Neutrophil (primary cell): ENCODE measurements at regions not wholly inside any gene's neighbourhood (a gene's known extent, or its start where the extent isn't known, plus 50 kb on each side); places are given as distances from the start of the nearest gene placed in this dataset.

Experiments used
- H3K27ac ChIP-seq: fragments of 200-600 bp; sonication (generic); 2 replicates; pipeline ENCODE4 v1.5.1; 2016; ENCODE audit warnings: mild to moderate bottlenecking, moderate library complexity
- H3K27me3 ChIP-seq: fragments of 200-600 bp; sonication (generic); 2 replicates; pipeline ENCODE4 v1.6.0; 2016; ENCODE audit warnings: mild to moderate bottlenecking
- H3K36me3 ChIP-seq: fragments of 200-600 bp; sonication (generic); 2 replicates; pipeline ENCODE4 v1.5.1; 2017
- H3K4me1 ChIP-seq, 2 experiments: fragments of 200-600 bp in 1 of 2; sonication (generic) in 1 of 2; 1 replicate in 1 of 2; 2 replicates in 1 of 2; pipeline versions ENCODE4 v1.5.1 to v1.6.1; 2013 to 2016; ENCODE audit warnings: low read depth in 1 of 2, low read length in 1 of 2, mild to moderate bottlenecking in 1 of 2, moderate library complexity in 1 of 2; ENCODE audit not compliant: control insufficient read depth in 1 of 2, insufficient read depth in 1 of 2
- H3K4me3 ChIP-seq, 2 experiments: fragments of 200-600 bp in 1 of 2; sonication (generic) in 1 of 2; 1 replicate in 1 of 2; 2 replicates in 1 of 2; pipeline ENCODE4 v1.5.1; 2013 to 2016; ENCODE audit warnings: low read depth in 1 of 2, low read length in 1 of 2, mild to moderate bottlenecking in 1 of 2, moderate library complexity in 1 of 2
- H3K9me3 ChIP-seq: fragments of 200-600 bp; sonication (generic); 2 replicates; pipeline ENCODE4 v1.5.1; 2016
- CTCF ChIP-seq: fragments of 200-600 bp; sonication (generic); IDR thresholded peaks from 2 replicates; pipeline ENCODE4 v1.5.1; 2016; ENCODE audit warnings: antibody characterized with exemption

- no peaks in the 10 kb centered on the region for H3K27me3 ChIP-seq
- H3K4me1 ChIP-seq = no peaks in the 10 kb centered on the region
- H3K27ac ChIP-seq = no peak overlapping the region
- no peak overlapping the region for H3K4me3 ChIP-seq
- no peak for TF ChIP-seq CTCF
- H3K9me3 ChIP-seq = no peaks in the 10 kb centered on the region
- no peaks in the 10 kb centered on the region for H3K36me3 ChIP-seq
These were observed 532.3 kb downstream of the SLC4A3 start for GRCh38 chr2:220159738-220160137.

GRCh38 chr2:220162320-220162719, 534.9 kb downstream of the SLC4A3 start:
- H3K36me3 ChIP-seq = no peaks in the 10 kb centered on the region
- no peak overlapping the region for H3K27ac ChIP-seq
- no peaks in the 10 kb centered on the region for H3K27me3 ChIP-seq
- H3K9me3 ChIP-seq = no peaks in the 10 kb centered on the region
- no peak for TF ChIP-seq CTCF
- H3K4me3 ChIP-seq = no peak overlapping the region
- no peaks in the 10 kb centered on the region for H3K4me1 ChIP-seq

- no peak overlapping the region for H3K4me3 ChIP-seq
- H3K27ac ChIP-seq = no peak overlapping the region
- H3K27me3 ChIP-seq = no peaks in the 10 kb centered on the region
- H3K4me1 ChIP-seq = no peaks in the 10 kb centered on the region
- no peaks in the 10 kb centered on the region for H3K36me3 ChIP-seq
- no peaks in the 10 kb centered on the region for H3K9me3 ChIP-seq
- TF ChIP-seq CTCF = no peak
These were observed 536.1 kb downstream of the SLC4A3 start for GRCh38 chr2:220163486-220163885.

GRCh38 chr2:220165401-220165800, 538.0 kb downstream of the SLC4A3 start:
- TF ChIP-seq CTCF = no peak
- H3K4me1 ChIP-seq = no peaks in the 10 kb centered on the region

GRCh38 chr2:220166616-220167015, 539.2 kb downstream of the SLC4A3 start:
- Histone ChIP-seq H3K9me3 (no peaks in the 10 kb centered on the region), H3K36me3 (no peaks in the 10 kb centered on the region), H3K27me3 (no peaks in the 10 kb centered on the region), H3K27ac (no peak overlapping the region), H3K4me1 (no peaks in the 10 kb centered on the region), H3K4me3 (no peak overlapping the region)
- no peak for TF ChIP-seq CTCF

More at GRCh38 chr2:220165401-220165800, 538.0 kb downstream of the SLC4A3 start:
- Histone ChIP-seq H3K36me3 (no peaks in the 10 kb centered on the region), H3K27ac (no peak overlapping the region), H3K9me3 (no peaks in the 10 kb centered on the region), H3K27me3 (no peaks in the 10 kb centered on the region), H3K4me3 (no peak overlapping the region)

GRCh38 chr2:220167956-220168355, 540.5 kb downstream of the SLC4A3 start:
- no peaks in the 10 kb centered on the region for H3K9me3 ChIP-seq
- no peak for TF ChIP-seq CTCF
- H3K4me3 ChIP-seq = no peak overlapping the region
- H3K36me3 ChIP-seq = no peaks in the 10 kb centered on the region
- H3K4me1 ChIP-seq = no peaks in the 10 kb centered on the region
- no peak overlapping the region for H3K27ac ChIP-seq
- H3K27me3 ChIP-seq = no peaks in the 10 kb centered on the region
